HG03175 (cell line): ENCODE measurements at regions not wholly inside any gene's neighbourhood (a gene's known extent, or its start where the extent isn't known, plus 50 kb on each side); places are given as distances from the start of the nearest gene placed in this dataset.
"Not testable (repeated sequence)": the region's sequence is repeated elsewhere in the genome, so short reads cannot be mapped to it uniquely, and the experiment has no call there.

Experiments
- ATAC-seq: cut with Tn5 transposase; IDR thresholded peaks from one replicate; pipeline ENCODE4 v1.9.1; 2021; ENCODE audit warnings: mild to moderate bottlenecking, moderate library complexity; ENCODE audit not compliant: unreplicated experiment

GRCh38 chr22:47535681-47536080 is 773.2 kb downstream of the TBC1D22A start:
- no peak for ATAC-seq

GRCh38 chr22:47534804-47535410 is 772.5 kb downstream of the TBC1D22A start:
- ATAC-seq, result no peak

GRCh38 chr22:47533961-47534803 is 771.7 kb downstream of the TBC1D22A start:
- ATAC-seq, result no peak

GRCh38 chr22:47517062-47517461 is 754.6 kb downstream of the TBC1D22A start:
- ATAC-seq, result no peak

- no peak for ATAC-seq
These were observed 753.1 kb downstream of the TBC1D22A start for GRCh38 chr22:47515384-47516125.

- ATAC-seq, result no peak
These were observed 750.2 kb downstream of the TBC1D22A start for GRCh38 chr22:47512617-47513016.

- ATAC-seq, result no peak
These were observed 742.5 kb downstream of the TBC1D22A start for GRCh38 chr22:47504962-47505361.

- ATAC-seq, result no peak
These were observed 736.6 kb downstream of the TBC1D22A start for GRCh38 chr22:47498969-47499495.

DNA sequence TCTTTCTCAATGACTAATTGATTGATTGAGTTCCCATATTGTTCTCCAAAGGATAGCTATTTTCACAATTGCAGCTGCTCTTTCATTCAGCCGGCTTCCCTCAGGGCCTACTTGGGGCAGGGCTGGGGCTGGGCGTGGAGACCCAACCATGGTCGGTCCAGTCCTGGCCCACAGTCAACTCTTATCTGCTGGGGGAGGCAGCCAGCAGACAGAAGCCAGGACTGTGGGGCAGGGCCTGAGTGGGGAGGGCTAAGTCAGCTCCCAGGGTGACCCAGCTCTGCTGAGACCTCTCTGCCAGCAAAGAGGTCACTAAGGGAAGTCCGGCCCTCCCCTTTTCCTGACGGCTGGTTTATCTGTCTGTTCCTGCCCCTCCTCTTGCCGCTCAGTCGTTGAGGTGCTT is 735.2 kb downstream of the TBC1D22A start:
- ATAC-seq, result no peak

GRCh38 chr22:47495110-47495509 is 732.7 kb downstream of the TBC1D22A start:
- no peak for ATAC-seq

DNA sequence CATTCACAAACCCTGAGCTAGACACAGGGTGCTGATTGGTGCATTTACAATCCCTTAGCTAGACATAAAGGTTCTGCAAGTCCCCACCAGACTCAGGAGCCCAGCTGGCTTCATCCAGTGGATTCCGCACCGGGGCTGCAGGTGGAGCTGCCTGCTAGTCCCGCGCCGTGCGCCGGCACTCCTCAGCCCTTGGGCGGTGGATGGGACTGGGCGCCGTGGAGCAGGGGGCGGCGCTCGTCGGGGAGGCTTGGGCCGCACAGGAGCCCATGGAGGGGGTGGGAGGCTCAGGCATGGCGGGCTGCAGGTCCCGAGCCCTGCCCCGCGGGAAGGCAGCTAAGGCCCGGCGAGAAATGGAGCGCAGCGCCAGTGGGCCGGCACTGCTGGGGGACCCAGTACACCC is 725.7 kb downstream of the TBC1D22A start:
- not testable (repeated sequence) for ATAC-seq

- ATAC-seq, result no peak
These were observed 724.3 kb downstream of the TBC1D22A start for GRCh38 chr22:47486569-47487312.

- no peak for ATAC-seq
These were observed 722.6 kb downstream of the TBC1D22A start for GRCh38 chr22:47484960-47485569.

DNA sequence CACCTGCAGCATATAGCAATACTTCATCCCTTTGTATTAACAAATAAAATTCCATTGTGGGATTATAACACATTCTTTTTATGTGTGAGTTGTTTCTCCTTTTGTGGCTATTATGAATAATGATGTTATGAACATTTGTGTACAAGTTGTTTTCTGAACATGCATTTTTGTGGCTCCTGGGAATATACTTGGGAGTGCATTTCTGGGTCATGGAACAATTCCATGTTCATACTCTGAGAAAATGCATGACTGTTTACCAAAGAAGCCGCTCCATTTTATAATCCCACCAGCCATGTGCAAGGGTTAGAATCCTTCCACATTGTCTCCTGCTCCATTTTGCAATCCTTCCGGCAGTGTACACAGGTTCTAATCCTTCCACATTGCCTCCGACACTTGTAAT is 713.8 kb downstream of the TBC1D22A start:
- ATAC-seq, result no peak

- ATAC-seq, result no peak
These were observed 712.4 kb downstream of the TBC1D22A start for GRCh38 chr22:47474895-47475294.

GRCh38 chr22:47474464-47474863 is 712.0 kb downstream of the TBC1D22A start:
- ATAC-seq, result no peak

DNA sequence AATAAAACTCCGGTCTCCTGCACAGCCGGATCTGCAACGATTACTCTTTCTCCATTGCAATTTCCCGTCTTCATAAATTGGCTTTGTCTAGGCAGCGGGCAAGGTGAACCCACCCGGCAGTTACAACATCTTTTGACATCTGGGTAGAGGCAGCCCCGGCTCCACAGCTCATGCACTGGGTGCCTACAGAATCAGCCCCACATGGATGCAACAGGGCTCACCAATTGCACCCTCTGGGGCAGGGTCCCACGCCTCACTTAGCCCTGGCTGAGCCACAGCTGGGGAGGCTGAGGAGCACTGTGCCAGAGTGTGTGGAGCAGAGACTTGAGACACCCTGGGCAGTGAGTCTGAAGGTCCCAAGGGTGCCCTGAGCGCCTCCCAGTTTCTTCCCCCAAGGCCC is 710.2 kb downstream of the TBC1D22A start:
- no peak for ATAC-seq

- no peak for ATAC-seq
These were observed 709.0 kb downstream of the TBC1D22A start for GRCh38 chr22:47471406-47471805.

GRCh38 chr22:47465809-47466208 is 703.4 kb downstream of the TBC1D22A start:
- ATAC-seq, result no peak

GRCh38 chr22:47465222-47465621 is 702.8 kb downstream of the TBC1D22A start:
- ATAC-seq, result no peak
